ENCODE measurements at regions not wholly inside any gene's neighbourhood (a gene's known extent, or its start where the extent isn't known, plus 50 kb on each side); places are given as distances from the start of the nearest gene placed in this dataset.
A peak's percentile ranks its signal among the peaks of the same experiment; 100 is the strongest.
"Not testable (repeated sequence)": the region's sequence is repeated elsewhere in the genome, so short reads cannot be mapped to it uniquely, and the experiment has no call there.

DNA sequence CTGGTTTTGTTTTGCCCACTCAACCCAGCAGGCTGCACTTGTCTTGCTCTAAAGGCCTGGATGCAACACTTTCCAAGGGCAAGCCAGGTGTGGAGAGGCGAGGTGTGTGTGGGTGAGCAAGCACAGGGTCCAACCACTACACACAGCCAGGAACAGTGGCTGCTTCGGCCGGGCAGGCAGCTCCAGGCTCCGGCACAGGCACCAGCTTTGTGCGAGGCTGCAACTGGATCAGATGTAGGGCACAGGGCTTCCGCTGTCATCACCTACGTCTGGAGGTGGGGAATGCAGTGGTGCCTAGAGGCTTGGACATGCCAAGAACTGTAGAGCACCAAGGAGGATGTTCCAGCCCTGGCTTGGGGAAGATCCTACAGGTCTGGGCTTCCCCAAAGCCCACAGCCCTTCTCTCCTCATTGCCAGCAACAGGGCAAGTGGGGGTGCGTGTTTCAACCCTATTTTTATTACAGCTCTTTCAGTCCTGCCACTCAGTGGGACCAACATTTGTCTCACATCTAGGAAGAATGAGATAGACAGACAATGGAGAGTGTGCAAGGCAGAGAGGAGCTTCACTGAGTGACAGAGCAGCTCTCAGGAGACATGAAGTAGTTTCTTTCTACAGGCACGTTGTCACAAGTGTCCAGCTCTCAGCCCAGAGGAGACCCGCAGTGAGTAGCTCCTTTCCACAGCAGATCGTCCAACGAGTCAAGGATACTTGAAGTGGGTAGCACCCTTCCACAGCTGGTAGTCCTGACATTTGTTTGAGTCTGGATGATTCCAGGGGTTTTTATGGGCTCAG is 622.2 kb downstream of the CDH9 start:
- DNase-seq (ENCODE audit: low spot score): no peak

DNA sequence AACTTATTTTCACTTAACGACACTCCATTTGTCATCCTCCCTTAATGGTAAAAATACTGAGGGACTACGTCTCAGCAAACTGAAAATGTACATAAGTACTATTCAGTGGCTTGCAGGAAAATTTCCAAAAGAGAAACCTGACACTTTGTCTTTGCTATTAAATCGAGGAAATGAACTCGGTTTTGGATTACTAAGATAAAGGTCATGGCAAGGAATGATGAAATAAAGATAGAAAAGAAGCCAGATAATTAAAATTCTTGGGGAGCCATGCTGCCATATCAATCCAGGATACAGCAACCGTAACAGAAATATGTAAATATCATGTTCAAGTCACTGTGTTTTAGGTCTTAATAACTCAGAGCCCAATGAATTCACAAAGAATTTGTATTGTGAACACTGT is 647.8 kb downstream of the CDH9 start:
- no peak for DNase-seq (ENCODE audit: low spot score)

DNA sequence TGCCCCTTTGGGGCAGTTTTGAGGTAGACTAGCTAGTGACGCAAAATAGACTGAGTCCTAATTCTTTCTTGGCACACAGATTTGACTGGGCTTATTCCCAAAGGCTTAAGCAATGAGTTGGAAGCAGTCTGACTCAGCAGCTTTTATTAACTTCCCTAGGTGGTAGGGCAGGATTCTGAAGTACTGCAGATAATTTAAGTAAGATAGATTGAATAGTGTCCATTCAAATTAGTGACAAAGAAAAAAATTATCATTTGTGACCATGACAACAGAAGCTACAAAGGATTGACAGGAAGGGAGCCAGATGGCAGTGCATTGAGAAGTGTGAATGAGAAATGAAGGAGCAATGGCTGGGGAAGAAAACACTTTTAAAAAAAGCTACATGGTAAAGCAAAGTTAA is 649.4 kb downstream of the CDH9 start:
- no peak for DNase-seq (ENCODE audit: low spot score)

DNA sequence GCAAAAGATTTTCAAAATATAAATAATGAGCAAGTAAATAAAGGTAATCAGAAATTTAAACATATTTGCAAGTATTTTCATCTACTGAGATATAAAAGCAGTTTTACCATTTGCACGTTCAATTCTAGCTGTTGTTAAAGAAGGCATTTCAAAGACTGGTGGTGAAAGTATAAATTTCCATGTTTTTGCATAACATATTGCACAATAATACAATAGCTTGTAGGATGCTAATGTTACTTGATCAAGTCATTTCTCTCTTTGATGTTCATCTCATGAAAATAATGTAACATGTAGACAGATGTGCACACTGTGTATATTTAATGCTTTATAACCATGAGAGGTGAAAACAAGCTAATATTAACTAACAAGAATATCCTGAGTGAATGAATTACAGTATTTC is 651.9 kb downstream of the CDH9 start:
- DNase-seq (ENCODE audit: low spot score): no peak

DNA sequence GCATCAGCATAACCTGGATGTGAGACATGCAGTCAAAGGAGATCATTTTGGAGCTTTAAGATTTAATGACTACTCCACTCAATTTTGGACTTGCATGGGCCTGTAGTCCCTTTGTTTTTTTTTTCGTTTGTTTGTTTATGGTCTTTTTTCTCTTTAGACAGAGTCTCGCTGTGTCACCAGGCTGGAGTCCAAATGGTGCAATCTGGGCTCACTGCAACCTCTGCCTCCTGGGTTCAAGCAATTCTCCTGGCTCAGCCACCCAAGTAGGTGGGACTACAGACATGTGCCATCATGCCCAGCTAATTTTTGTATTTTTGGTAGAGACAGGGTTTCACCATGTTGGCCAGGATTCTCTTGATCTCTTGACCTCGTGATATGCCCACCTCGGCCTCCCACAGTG is 673.8 kb downstream of the CDH9 start:
- DNase-seq (ENCODE audit: low spot score): not testable (repeated sequence)

DNA sequence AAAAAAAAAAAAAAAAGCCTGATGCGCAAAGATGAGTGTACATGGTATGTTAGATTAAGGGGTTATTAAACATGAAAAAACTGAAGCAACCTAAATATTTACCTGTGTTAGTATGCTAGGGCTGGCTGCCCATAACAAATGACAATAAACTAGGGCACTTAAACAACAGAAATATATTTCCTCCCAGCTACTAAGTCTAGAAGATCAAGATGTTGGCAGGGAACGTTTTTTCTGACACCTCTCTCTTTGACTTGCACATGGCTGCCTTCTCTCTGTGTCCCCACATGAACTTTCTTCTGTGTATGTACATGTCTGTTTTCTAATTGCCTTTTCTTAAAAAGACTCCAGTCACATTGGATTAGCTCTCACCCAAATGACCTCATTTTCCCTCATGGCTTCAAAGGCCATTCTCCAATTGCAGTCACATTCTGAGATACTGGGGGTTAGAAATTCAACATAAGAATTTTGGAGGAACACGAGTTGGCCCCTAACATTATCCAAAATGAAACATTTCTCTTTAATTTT is 694.5 kb downstream of the CDH9 start:
- no peak for DNase-seq (ENCODE audit: low spot score)

DNA sequence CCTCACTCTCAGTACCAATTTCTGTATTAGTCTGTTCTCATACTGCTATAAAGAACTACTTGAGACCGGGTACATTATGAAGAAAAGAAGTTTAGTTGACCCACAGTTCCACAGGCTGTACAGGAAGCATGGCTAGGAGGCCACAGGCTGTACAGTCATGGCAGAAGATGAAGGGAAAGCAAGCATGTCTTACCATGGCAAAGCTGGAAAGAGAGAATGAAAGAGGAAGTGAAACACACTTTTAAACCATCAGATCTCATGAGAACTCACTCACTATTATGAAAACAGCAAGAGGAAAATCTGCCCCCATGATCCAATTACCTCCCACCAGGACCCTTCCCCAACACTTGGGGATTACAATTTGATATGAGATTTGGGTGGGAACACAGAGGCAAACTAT is 698.8 kb downstream of the CDH9 start:
- no peak for DNase-seq (ENCODE audit: low spot score)

DNA sequence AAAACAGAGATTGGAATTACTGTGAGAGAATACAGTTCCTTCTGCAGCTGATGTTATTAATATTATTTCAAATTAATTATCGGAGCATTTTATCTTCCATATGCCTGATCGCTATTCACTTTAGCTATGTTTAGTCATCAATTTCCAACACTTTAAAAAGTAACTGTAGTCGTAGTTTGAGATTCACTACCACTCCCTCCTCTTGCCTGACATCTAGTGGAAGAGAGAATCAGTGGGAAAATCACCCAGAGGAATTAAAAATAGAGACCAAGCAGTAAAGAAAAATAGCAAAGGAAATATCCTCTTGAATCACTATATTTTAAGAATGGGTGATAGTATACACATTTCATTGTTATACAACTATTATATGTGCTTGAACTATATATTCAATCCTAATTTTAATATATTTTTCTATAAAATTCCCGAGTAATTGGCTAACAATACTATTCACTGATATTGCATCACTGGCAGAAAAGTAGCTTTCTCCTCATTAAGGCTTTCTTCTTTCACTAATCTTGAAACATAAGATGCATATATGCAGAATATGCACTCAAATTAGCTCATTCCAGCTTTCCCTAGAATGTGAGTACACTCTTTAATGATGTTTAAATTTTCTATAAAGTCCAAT is 708.7 kb downstream of the CDH9 start:
- peak; percentile 2 for DNase-seq (ENCODE audit: low spot score)

DNA sequence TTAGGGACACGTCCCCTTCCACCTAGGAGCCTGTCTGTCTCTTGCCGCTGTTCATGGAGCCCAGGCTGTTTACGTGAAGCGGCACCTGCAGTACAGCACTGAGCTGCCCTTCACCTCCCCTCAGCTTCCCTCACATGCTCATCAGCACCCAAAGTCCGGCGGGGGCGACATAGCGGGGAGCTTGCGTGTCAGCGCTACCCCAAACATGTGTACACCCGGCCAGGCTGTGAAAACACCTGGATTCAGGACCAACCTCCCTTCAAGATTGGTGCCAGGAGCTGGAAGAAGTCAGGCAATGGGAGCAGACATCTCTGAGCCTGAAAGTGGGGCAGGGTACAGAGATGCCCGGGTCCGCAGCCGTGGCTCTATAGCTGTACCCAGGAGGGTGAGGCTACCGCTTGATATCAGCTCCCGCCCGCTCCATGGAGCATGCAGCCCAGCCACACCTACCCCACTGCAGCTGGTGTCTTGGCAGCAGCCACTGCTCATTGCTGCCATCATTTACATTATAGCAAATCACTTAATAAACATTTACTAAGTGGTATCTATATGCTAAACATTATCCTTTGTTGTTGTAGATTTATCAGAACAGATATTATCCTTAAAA is 712.1 kb downstream of the CDH9 start:
- no peak for DNase-seq (ENCODE audit: low spot score)

DNA sequence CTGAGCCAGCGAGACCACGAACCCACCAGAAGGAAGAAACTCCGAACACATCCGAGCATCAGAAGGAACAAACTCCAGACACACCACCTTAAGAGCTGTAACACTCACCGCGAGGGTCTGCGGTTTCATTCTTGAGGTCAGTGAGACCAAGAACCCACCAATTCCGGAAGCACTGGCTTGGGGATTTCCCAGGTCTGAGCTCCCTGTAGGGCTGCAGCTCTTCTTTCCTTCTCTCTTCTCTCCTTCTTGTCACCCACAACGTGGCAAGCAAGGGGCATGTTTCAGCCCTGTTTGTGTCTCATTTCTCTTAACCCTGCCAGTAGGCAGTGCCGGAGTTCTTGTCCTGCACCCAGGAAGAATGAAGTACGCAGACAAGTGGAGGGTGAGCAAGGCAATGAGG is 713.0 kb downstream of the CDH9 start:
- DNase-seq (ENCODE audit: low spot score): not testable (repeated sequence)

DNA sequence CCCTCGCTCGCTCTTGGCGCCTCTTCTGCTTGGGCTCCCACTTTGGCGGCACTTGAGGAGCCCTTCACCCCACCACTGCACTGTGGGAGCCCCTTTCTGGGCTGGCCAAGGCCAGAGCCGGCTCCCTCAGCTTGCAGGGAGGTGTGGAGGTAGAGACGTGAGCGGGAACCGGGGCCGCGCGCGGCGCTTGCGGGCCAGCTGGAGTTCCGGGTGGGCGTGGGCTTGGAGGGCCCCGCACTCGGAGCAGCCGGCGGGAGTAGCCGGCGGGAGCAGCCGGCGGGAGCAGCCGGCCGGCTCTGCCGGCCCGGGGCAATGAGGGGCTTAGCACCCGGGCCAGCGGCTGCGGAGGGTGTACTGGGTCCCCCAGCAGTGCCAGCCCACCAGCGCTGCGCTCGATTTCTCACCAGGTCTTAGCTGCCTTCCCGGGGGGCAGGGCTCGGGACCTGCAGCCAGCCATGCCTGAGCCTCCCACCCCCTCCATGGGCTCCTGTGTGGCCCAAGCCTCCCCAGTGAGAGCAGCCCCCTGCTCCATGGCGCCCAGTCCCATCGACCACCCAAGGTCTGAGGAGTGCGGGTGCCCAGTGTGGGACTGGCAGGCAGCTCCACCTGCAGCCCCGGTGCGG is 714.0 kb downstream of the CDH9 start:
- not testable (repeated sequence) for DNase-seq (ENCODE audit: low spot score)

DNA sequence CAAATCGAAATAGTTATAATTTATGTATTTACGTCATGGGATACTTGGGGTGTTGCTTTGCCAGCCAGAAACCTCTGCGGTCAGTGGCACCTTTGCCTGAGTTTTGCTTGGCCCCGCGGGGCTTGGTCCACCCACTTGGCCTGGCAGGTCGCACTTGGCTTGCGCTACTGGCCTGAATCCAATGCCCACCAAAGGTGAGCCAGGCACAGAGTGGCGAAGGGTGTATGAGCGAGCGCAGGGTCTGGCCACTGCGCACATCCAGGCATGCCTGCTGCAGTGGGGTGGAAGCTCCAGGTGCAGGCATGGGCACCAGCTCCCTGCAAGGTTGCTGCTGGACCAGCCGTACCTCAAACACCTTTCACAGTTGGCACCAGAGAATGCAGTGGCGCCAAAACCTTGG is 714.6 kb downstream of the CDH9 start:
- no peak for DNase-seq (ENCODE audit: low spot score)

DNA sequence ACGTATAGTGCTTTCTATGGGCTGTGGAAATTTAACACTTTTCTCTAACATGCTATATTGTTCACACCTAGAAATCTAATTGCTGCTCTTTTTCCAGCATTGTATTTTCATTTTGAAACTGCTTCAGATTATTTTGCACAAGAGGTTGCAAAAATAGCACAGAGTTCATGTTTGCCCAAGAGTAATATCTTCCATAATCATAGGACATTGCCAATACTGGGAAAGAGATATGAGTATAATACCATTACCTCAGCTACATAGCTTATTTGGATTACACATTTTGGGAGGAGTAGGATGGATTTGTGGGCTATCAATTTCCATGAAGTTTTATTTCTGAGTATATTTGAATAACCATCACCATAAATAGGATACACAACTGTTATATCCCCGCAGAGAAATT is 717.1 kb downstream of the CDH9 start:
- DNase-seq (ENCODE audit: low spot score): no peak

DNA sequence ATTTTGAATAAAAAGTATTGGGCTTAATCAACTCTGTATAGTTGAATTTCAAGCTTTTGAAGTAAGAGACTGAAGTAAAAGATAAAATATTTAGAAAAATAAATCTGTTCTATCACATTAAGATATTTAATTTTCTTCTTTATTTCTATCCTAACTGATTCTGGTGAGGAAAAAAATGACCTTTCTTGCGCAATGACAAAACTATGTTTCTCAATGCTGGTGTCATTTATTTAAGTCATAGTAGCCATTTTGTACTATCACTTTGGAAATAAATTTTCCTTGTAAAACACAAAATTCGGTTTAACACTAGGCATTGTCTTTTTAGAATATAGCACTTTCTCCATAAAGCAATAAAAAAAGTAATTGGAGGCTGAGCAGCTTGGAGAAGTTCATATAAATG is 728.0 kb downstream of the CDH9 start:
- no peak for DNase-seq (ENCODE audit: low spot score)

DNA sequence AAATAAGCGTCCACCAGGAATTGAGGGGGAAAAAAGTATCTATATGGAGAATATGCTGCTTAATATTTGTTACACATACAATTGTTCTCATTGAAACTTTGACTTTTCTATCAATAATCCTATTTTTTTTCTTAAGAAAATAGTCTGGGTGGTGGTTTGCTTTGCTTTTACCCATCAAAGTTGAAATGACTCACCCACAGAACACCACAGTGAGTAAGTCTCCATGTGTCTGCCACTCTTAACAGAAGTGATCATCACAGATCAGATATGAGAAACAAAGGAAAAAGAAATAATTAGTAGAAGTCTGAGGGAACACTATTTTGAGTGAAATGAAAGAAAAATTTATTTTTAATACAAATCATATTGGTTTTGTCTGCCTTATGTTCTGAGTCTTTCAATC is 742.8 kb downstream of the CDH9 start:
- no peak for DNase-seq (ENCODE audit: low spot score)

DNA sequence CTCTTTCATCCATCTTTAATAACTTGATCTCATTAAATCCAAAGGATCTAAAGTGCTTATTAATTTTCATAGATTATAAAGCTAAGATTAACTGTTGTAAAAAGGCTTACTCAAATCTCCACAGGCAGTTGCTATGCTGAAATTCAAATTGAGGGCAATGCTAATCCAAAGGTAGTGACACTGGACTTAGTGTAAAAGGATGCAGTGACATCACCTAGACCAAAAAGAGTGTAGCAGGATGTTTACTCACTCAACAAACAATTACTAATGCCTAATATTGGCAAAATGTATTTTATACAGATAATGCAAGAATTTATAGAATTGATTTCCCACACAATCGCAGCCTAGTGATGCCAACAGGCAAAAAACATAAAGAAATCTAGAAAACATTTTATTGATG is 756.2 kb downstream of the CDH9 start:
- no peak for DNase-seq (ENCODE audit: low spot score)

DNA sequence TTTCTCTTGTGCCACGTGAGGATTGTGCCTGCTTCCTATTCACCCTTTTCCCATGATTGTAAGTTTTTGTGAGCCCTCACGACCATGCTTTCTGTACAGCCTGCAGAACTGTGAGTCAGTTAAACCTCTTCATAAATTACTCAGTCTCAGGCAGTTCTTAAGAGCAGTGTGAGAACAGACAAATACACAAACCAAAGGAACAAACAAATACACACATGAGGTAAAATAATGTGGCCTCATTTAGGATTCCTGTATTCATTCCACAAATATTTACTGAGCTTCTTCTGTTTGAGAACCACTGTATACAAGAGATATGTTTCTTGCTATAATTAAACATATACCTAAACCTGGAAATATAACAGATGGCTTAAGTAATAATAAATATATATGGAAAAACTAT is 760.3 kb downstream of the CDH9 start:
- DNase-seq (ENCODE audit: low spot score): no peak

DNA sequence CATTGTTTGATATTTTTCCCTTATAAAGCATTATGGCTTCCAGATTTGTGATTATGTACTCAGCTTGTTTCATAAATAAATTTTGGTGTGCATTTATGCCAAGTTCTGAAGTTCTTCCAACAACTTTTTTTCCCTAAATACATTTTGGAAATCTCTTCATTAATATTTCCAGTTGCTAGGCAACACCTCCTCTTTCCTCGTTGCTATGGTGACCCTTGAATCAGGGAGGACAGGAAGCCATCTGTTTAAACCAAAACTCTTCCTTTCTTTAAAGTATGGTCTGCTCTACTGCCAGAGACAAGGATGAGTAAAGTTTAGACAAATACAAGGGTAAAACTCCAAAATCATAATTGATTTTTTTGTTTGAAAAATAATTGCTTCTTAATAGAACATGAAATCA is 779.3 kb downstream of the CDH9 start:
- DNase-seq (ENCODE audit: low spot score): no peak

DNA sequence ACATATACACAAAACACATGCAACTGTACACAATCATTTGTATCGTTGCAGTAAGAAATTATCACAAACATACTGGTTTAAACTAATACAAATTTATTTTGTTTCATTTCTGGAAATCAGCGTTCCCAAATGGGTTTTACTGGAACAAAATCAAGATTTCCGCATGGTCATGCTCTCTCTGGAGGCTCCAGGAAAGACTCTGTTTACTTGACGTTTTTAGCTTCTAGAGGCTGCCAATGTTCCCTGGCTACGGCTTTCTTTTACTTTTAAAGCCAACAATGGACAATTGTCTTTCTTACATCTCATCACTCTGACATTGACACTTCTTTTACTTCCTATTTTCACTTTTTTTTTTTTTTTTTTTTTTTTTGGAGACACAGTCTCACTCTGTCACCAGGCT is 793.1 kb downstream of the CDH9 start:
- DNase-seq (ENCODE audit: low spot score): no peak

DNA sequence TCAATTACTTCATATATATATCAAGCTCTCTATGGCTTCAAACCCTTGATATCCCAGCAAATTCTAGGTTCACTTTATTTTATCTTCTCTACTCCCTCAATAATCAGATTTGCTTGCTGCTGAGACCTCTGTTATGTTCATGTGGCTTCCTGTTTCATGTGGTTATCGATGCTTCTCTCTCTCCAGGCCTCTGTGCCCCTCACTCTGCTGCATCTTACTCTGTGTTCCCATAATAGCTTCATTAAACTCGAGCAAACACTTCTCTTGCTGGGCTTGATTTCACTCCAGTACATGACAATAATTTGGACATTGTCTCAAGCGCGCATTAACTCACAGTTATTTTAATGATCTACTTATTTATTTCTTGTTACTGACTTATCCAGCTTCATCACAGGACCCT is 798.8 kb downstream of the CDH9 start:
- DNase-seq (ENCODE audit: low spot score): no peak

DNA sequence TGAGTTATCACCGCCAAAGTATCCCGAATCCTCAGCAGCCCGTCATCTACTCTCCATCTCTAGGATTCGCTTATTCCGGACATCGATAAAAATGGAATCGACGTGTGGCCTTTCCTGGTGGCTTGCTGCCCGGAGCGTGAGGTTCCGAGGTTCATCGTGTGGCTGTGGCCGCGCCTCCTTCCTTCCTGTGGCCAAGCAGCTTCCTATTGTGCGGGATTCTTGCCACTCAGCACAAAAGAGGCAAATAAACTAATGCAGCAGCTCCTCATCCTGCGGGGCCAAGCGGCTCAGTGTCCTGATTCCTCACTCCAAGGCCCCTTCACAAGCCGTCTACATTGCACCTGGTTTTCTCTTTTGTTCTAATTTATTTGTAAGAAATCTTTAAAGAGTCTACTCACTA is 800.9 kb downstream of the CDH9 start:
- DNase-seq (ENCODE audit: low spot score): no peak

DNA sequence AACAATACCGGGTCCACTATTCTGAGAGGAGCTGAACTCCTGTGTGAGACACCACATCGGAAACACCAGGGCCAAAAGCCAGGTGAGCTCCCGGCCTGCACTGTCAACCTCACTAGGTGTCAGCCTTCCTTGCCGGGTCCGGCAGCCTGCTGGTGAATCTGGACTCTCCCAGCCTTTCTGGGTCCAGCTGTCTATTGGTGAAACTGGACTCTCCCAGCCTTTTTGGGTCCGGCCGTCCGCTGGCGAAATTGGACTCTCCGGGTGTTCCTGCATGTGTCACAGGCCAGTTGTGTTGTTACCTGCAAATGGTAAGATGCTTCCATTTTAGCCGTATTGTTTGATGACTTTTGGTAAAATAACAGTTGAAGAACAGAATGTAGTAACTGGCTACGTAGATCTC is 801.5 kb downstream of the CDH9 start:
- DNase-seq (ENCODE audit: low spot score): no peak

DNA sequence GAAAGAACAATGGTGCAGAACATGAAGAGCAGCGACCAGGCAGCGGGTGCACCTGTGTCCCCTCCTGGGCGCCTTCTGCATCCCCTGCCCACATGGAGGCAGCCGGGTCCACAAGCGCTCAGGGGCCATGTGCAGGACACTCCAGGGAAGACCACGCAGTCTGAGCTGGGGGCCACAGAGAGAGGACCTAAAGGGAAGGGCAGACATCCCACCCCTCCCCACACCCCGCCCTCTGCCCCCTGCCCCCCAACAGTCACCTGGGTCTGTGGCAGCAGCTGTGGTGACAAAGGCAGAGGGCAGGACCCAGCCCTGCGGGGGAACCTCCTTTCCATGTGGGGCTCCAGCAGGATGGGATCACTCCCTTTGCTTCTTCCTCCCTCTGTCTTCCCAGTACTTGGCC is 805.7 kb downstream of the CDH9 start:
- no peak for DNase-seq (ENCODE audit: low spot score)
